Smooth muscle cell (in vitro differentiated cells): ENCODE measurements at regions not wholly inside any gene's neighbourhood (a gene's known extent, or its start where the extent isn't known, plus 50 kb on each side); places are given as distances from the start of the nearest gene placed in this dataset.

Experiments used
- DNase-seq: peaks from one replicate; lab custom pipeline; 2025; ENCODE audit not compliant: unreplicated experiment; lab: John Stamatoyannopoulos, UW
- H2AFZ ChIP-seq: fragments of 200-600 bp; sonication (generic); 2 replicates; pipeline ENCODE4 v1.6.0; 2016; ENCODE audit warnings: antibody characterized with exemption, low read depth, mild to moderate bottlenecking
- H3F3A ChIP-seq: fragments of 200-600 bp; sonication (generic); 2 replicates; pipeline ENCODE4 v1.6.0; 2017; ENCODE audit warnings: antibody characterized with exemption, low read depth
- H3K27ac ChIP-seq: fragments of 200-600 bp; sonication (generic); 2 replicates; pipeline ENCODE4 v1.5.1; 2016; ENCODE audit warnings: low read depth, mild to moderate bottlenecking
- H3K27me3 ChIP-seq: fragments of 200-600 bp; sonication (generic); 2 replicates; pipeline ENCODE4 v1.6.1; 2016; ENCODE audit warnings: low read depth, mild to moderate bottlenecking
- H3K36me3 ChIP-seq: fragments of 200-600 bp; sonication (generic); 2 replicates; pipeline ENCODE4 v1.5.1; 2016; ENCODE audit warnings: low read depth
- H3K4me1 ChIP-seq: fragments of 200-600 bp; sonication (generic); 2 replicates; pipeline ENCODE4 v1.5.1; 2016; ENCODE audit warnings: low read depth
- H3K4me2 ChIP-seq: fragments of 200-600 bp; sonication (generic); 2 replicates; pipeline ENCODE4 v1.6.0; 2016; ENCODE audit warnings: mild to moderate bottlenecking
- H3K4me3 ChIP-seq: fragments of 200-600 bp; sonication (generic); 2 replicates; pipeline ENCODE4 v1.5.1; 2016; ENCODE audit warnings: mild to moderate bottlenecking
- H3K79me2 ChIP-seq: fragments of 200-600 bp; sonication (generic); 2 replicates; pipeline ENCODE4 v1.6.0; 2016; ENCODE audit warnings: low read depth, mild to moderate bottlenecking
- H3K9ac ChIP-seq: fragments of 200-600 bp; sonication (generic); 2 replicates; pipeline ENCODE4 v1.6.0; 2016; ENCODE audit warnings: low read depth
- H3K9me3 ChIP-seq: fragments of 200-600 bp; sonication (generic); replicated peaks from 2 replicates; pipeline ENCODE4 v1.5.1; 2016; ENCODE audit warnings: low read depth
- H4K20me1 ChIP-seq: fragments of 200-600 bp; sonication (generic); 2 replicates; pipeline ENCODE4 v1.6.0; 2016; ENCODE audit warnings: low read depth
- CTCF ChIP-seq: fragments of 200-600 bp; sonication (generic); IDR thresholded peaks from 2 replicates; pipeline ENCODE4 v1.5.1; 2017; ENCODE audit warnings: borderline replicate concordance, mild to moderate bottlenecking, antibody characterized with exemption; ENCODE audit not compliant: insufficient read depth, poor library complexity, severe bottlenecking
- WGBS: methylation state at CpG from one replicate; pipeline ENCODE4 v1.1.7; 2016; ENCODE audit warnings: low lambda C conversion rate; 5-methylcytosine and 5-hydroxymethylcytosine counted together

GRCh38 chr2:136054856-136055255 is 63.1 kb downstream of the CXCR4 start:
- Histone ChIP-seq H3K27ac (no peak overlapping the region), H3K4me3 (no peak overlapping the region), H4K20me1 (no peaks in the 10 kb centered on the region), H3K27me3 (no peaks in the 10 kb centered on the region), H3K4me1 (peaks cover 6% of the 10 kb centered on the region), H3K36me3 (no peaks in the 10 kb centered on the region), H3K79me2 (no peaks in the 10 kb centered on the region), H3K9me3 (no peaks in the 10 kb centered on the region), H3K9ac (no peak overlapping the region), H2AFZ (no peak overlapping the region), H3K4me2 (no peak overlapping the region), H3F3A (peaks cover 4% of the 10 kb centered on the region)
- DNase-seq, result no peak
- 100% methylated on average over 3 of the region's 3 CpGs for WGBS
- no peak for TF ChIP-seq CTCF

- H3K4me3 ChIP-seq, result no peak overlapping the region
- no peak overlapping the region for H3K27ac ChIP-seq
- no peak for TF ChIP-seq CTCF
- no peaks in the 10 kb centered on the region for H3K36me3 ChIP-seq
- no peak overlapping the region for H3K4me2 ChIP-seq
- no peaks in the 10 kb centered on the region for H3F3A ChIP-seq
- H4K20me1 ChIP-seq, result no peaks in the 10 kb centered on the region
- H3K79me2 ChIP-seq, result no peaks in the 10 kb centered on the region
- no peak overlapping the region for H2AFZ ChIP-seq
- no peaks in the 10 kb centered on the region for H3K27me3 ChIP-seq
- DNase-seq, result no peak
- peaks cover 6% of the 10 kb centered on the region for H3K4me1 ChIP-seq
- no peak overlapping the region for H3K9ac ChIP-seq
- no peaks in the 10 kb centered on the region for H3K9me3 ChIP-seq
- WGBS, result 86% methylated on average over 10 of the region's 10 CpGs
Observed at GRCh38 chr2:136052369-136053362, 65.3 kb downstream of the CXCR4 start.

- TF ChIP-seq CTCF, result no peak
- no peaks in the 10 kb centered on the region for H3K36me3 ChIP-seq
- H3K27ac ChIP-seq, result no peak overlapping the region
- H3K27me3 ChIP-seq, result no peaks in the 10 kb centered on the region
- H3K9ac ChIP-seq, result no peak overlapping the region
- no peak overlapping the region for H3K4me2 ChIP-seq
- H3K4me3 ChIP-seq, result no peak overlapping the region
- no peaks in the 10 kb centered on the region for H4K20me1 ChIP-seq
- no peak overlapping the region for H2AFZ ChIP-seq
- H3K4me1 ChIP-seq, result peaks cover 1% of the 10 kb centered on the region
- H3F3A ChIP-seq, result no peaks in the 10 kb centered on the region
- H3K79me2 ChIP-seq, result no peaks in the 10 kb centered on the region
- no peaks in the 10 kb centered on the region for H3K9me3 ChIP-seq
- no peak for DNase-seq
Observed at GRCh38 chr2:136051725-136052048, 66.3 kb upstream of the DARS1 start.
